ENCODE measurements at regions not wholly inside any gene's neighbourhood (a gene's known extent, or its start where the extent isn't known, plus 50 kb on each side); places are given as distances from the start of the nearest gene placed in this dataset.

- no peak for TF ChIP-seq EZH2 (IDR thresholded peaks at IDR 0.05; ENCODE audit: borderline replicate concordance, low read length)
- TF ChIP-seq, protein P1, sequence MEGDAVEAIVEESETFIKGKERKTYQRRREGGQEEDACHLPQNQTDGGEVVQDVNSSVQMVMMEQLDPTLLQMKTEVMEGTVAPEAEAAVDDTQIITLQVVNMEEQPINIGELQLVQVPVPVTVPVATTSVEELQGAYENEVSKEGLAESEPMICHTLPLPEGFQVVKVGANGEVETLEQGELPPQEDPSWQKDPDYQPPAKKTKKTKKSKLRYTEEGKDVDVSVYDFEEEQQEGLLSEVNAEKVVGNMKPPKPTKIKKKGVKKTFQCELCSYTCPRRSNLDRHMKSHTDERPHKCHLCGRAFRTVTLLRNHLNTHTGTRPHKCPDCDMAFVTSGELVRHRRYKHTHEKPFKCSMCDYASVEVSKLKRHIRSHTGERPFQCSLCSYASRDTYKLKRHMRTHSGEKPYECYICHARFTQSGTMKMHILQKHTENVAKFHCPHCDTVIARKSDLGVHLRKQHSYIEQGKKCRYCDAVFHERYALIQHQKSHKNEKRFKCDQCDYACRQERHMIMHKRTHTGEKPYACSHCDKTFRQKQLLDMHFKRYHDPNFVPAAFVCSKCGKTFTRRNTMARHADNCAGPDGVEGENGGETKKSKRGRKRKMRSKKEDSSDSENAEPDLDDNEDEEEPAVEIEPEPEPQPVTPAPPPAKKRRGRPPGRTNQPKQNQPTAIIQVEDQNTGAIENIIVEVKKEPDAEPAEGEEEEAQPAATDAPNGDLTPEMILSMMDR (conservative IDR thresholded peaks at IDR 0.05 in 1 of 2, IDR thresholded peaks at IDR 0.05 in 1 of 2; ENCODE audit: extremely low read depth in 1 of 2, insufficient read depth in 1 of 2, low read depth in 1 of 2, low read length in 2 of 2): no peak
Observed at GRCh38 chr18:32875625-32876024, 102.8 kb upstream of the KLHL14 start.

All from mammary epithelial cell (primary cell).